H1 (cell line): ENCODE measurements at regions not wholly inside any gene's neighbourhood (a gene's known extent, or its start where the extent isn't known, plus 50 kb on each side); places are given as distances from the start of the nearest gene placed in this dataset.

Source experiments
- CTCF ChIA-PET: fragments of 300-600 bp; sonication (Branson Sonifier 250); formaldehyde crosslinking; loops from one replicate; lab custom pipeline; 2021; ENCODE audit not compliant: partially characterized antibody; lab: Charles Lee
- POLR2A ChIA-PET: fragments of 300-600 bp; sonication (Branson Sonifier 250); formaldehyde crosslinking; loops from one replicate; lab custom pipeline; 2021; ENCODE audit warnings: inconsistent platforms; ENCODE audit not compliant: partially characterized antibody; lab: Charles Lee
- DNase-seq, 2 experiments: peaks; one replicate each; pipeline versions ENCODE4 v3.0.0 to v3.0.0-alpha.2; 2010 to 2022; ENCODE audit warnings: low spot score in 2 of 2, low read depth in 1 of 2, mixed read lengths in 1 of 2
- FAIRE-seq: peaks from 2 replicates; lab custom pipeline; 2011; peaks lifted over from hg19 to GRCh38; lab: Jason Lieb, UNC
- H2AFZ ChIP-seq: 2 replicates; pipeline ENCODE4 v1.8.1; 2012; ENCODE audit warnings: low read length, inconsistent platforms
- H2AK5ac ChIP-seq: 2 replicates; pipeline ENCODE4 v1.6.1; 2013; ENCODE audit warnings: low read depth, low read length
- H2BK120ac ChIP-seq: replicated peaks from 2 replicates; pipeline ENCODE3; 2013; ENCODE audit warnings: low read depth, low read length, inconsistent platforms
- H2BK12ac ChIP-seq: 2 replicates; pipeline ENCODE4 v1.6.1; 2013; ENCODE audit warnings: low read depth, low read length
- H2BK15ac ChIP-seq: 2 replicates; pipeline ENCODE4 v1.6.1; 2013; ENCODE audit warnings: low read length
- H2BK20ac ChIP-seq: 2 replicates; pipeline ENCODE4 v1.6.1; 2013; ENCODE audit warnings: low read length
- H2BK5ac ChIP-seq: 2 replicates; pipeline ENCODE4 v1.6.1; 2013; ENCODE audit warnings: low read depth, low read length
- H3K14ac ChIP-seq: 2 replicates; pipeline ENCODE4 v1.6.1; 2013; ENCODE audit warnings: inconsistent platforms; ENCODE audit not compliant: insufficient read length
- H3K18ac ChIP-seq: 2 replicates; pipeline ENCODE4 v1.6.1; 2013; ENCODE audit warnings: low read length; ENCODE audit errors: extremely low read depth
- H3K23ac ChIP-seq: 2 replicates; pipeline ENCODE4 v1.6.1; 2013; ENCODE audit warnings: inconsistent platforms; ENCODE audit not compliant: insufficient read length
- H3K23me2 ChIP-seq: 2 replicates; pipeline ENCODE4 v1.6.1; 2013; ENCODE audit warnings: low read depth, low read length
- H3K27ac ChIP-seq: 2 replicates; pipeline ENCODE4 v1.6.1; 2011; ENCODE audit warnings: low read depth, low read length, inconsistent platforms
- H3K27me3 ChIP-seq, 4 experiments: replicated peaks in 1 of 4; 1 replicate in 1 of 4; 2 replicates in 3 of 4; pipeline versions ENCODE4 v1.6.1 to v1.8.1; 2011 to 2013; ENCODE audit warnings: low read length in 3 of 4, mild to moderate bottlenecking in 3 of 4, inconsistent platforms in 2 of 4, mixed read lengths in 2 of 4, moderate library complexity in 1 of 4; ENCODE audit not compliant: control insufficient read depth in 3 of 4, insufficient read depth in 3 of 4; ENCODE audit errors: extremely low read depth in 1 of 4
- H3K36me3 ChIP-seq, 4 experiments: 2 replicates each; pipeline versions ENCODE4 v1.6.1 to v1.8.1; 2011 to 2013; ENCODE audit warnings: mild to moderate bottlenecking in 4 of 4, low read length in 3 of 4, moderate library complexity in 2 of 4, control low read depth in 1 of 4, inconsistent platforms in 1 of 4; ENCODE audit not compliant: insufficient read depth in 4 of 4, control insufficient read depth in 2 of 4
- H3K4ac ChIP-seq: replicated peaks from 2 replicates; pipeline ENCODE3; 2013; ENCODE audit warnings: low read length, low read depth, mixed read lengths, inconsistent platforms; ENCODE audit not compliant: insufficient read length
- H3K4me1 ChIP-seq, 4 experiments: replicated peaks in 1 of 4; 1 replicate in 1 of 4; 2 replicates in 3 of 4; pipeline versions ENCODE4 v1.6.1 to v1.8.1; 2011 to 2013; ENCODE audit warnings: low read length in 3 of 4, inconsistent platforms in 2 of 4, mixed read lengths in 1 of 4; ENCODE audit not compliant: insufficient read depth in 4 of 4, control insufficient read depth in 3 of 4
- H3K4me2 ChIP-seq, 2 experiments: 2 replicates each; pipeline versions ENCODE4 v1.6.1 to v1.8.1; 2011 to 2013; ENCODE audit warnings: low read depth in 2 of 2, low read length in 2 of 2, control low read depth in 1 of 2, inconsistent platforms in 1 of 2, mild to moderate bottlenecking in 1 of 2; ENCODE audit not compliant: insufficient read depth in 1 of 2
- H3K4me3 ChIP-seq, 4 experiments: fragments of 200-600, 300-600 bp in 1 of 4; sonication (generic), shearing (Covaris generic), sonication (Bioruptor Twin) in 1 of 4; 2 replicates each; pipeline versions ENCODE4 v1.5.1 to v1.8.1; 2011 to 2016; ENCODE audit warnings: low read length in 4 of 4, low read depth in 3 of 4, control low read depth in 2 of 4, inconsistent platforms in 2 of 4, mild to moderate bottlenecking in 2 of 4, mixed read lengths in 1 of 4, moderate library complexity in 1 of 4; ENCODE audit not compliant: insufficient read depth in 2 of 4; ENCODE audit errors: extremely low read depth in 1 of 4
- H3K56ac ChIP-seq: replicated peaks from 2 replicates; pipeline ENCODE3; 2013; ENCODE audit warnings: low read depth, mild to moderate bottlenecking, mixed read lengths, low read length, inconsistent platforms; ENCODE audit not compliant: insufficient read length
- H3K79me1 ChIP-seq: 2 replicates; pipeline ENCODE4 v1.6.1; 2013; ENCODE audit warnings: low read depth, low read length, control low read depth
- H3K79me2 ChIP-seq, 2 experiments: 2 replicates each; pipeline versions ENCODE4 v1.6.1 to v1.8.1; 2012 to 2013; ENCODE audit warnings: low read length in 2 of 2, mild to moderate bottlenecking in 2 of 2, inconsistent platforms in 1 of 2; ENCODE audit not compliant: insufficient read depth in 2 of 2, control insufficient read depth in 1 of 2
- H3K9ac ChIP-seq, 4 experiments: replicated peaks in 1 of 4; 1 replicate in 1 of 4; 2 replicates in 3 of 4; pipeline versions ENCODE4 v1.6.1 to v1.8.1; 2011 to 2013; ENCODE audit warnings: low read depth in 3 of 4, low read length in 3 of 4, control low read depth in 2 of 4, mild to moderate bottlenecking in 2 of 4, moderate library complexity in 2 of 4, inconsistent platforms in 1 of 4; ENCODE audit errors: extremely low read depth in 1 of 4
- H3K9me3 ChIP-seq, 2 experiments: 2 replicates each; pipeline versions ENCODE4 v1.6.1 to v1.8.1; 2012 to 2013; ENCODE audit warnings: mild to moderate bottlenecking in 2 of 2, moderate library complexity in 2 of 2, control low read depth in 1 of 2, inconsistent platforms in 1 of 2, low read depth in 1 of 2, low read length in 1 of 2, mixed read lengths in 1 of 2; ENCODE audit not compliant: insufficient read depth in 2 of 2
- H4K20me1 ChIP-seq, 2 experiments: replicated peaks in 1 of 2; 2 replicates each; pipeline versions ENCODE3 to v1.8.1; 2011 to 2013; ENCODE audit warnings: inconsistent platforms in 2 of 2, low read length in 2 of 2, mild to moderate bottlenecking in 1 of 2; ENCODE audit not compliant: insufficient read depth in 2 of 2, control insufficient read depth in 1 of 2
- H4K5ac ChIP-seq: 2 replicates; pipeline ENCODE4 v1.6.1; 2013; ENCODE audit warnings: low read length, low read depth, mixed read lengths, inconsistent platforms; ENCODE audit not compliant: insufficient read length
- H4K8ac ChIP-seq: 2 replicates; pipeline ENCODE4 v1.8.0; 2013; ENCODE audit warnings: mild to moderate bottlenecking, moderate library complexity, low read length, inconsistent platforms; ENCODE audit not compliant: insufficient read depth; ENCODE audit errors: extremely low read depth
- H4K91ac ChIP-seq: replicated peaks from 2 replicates; pipeline ENCODE3; 2013; ENCODE audit warnings: low read length, mixed read lengths, inconsistent platforms; ENCODE audit not compliant: insufficient read length
- HDAC6 ChIP-seq: IDR thresholded peaks from one replicate; pipeline ENCODE4 v1.7.1; 2012; ENCODE audit warnings: low read depth, mild to moderate bottlenecking, inconsistent platforms, low read length, moderate library complexity
- JUN ChIP-seq: IDR thresholded peaks from 2 replicates; pipeline ENCODE4 v1.6.1; 2011; ENCODE audit warnings: low read depth, mild to moderate bottlenecking, improper control_type of control experiment, low read length
- NRF1 ChIP-seq: IDR thresholded peaks from 2 replicates; pipeline ENCODE4 v1.6.1; 2011; ENCODE audit warnings: mild to moderate bottlenecking, low read depth, low read length, improper control_type of control experiment
- PHF8 ChIP-seq: fragments of 200-600 bp; sonication (generic); conservative IDR thresholded peaks from 2 replicates; pipeline ENCODE4 v1.7.1; 2012; ENCODE audit warnings: low read depth, mild to moderate bottlenecking, inconsistent platforms, low read length, moderate library complexity
- RAD21 ChIP-seq, 2 experiments: IDR thresholded peaks in 1 of 2; conservative IDR thresholded peaks in 1 of 2; 2 replicates each; pipeline ENCODE4 v1.6.1; 2011; ENCODE audit warnings: low read depth in 2 of 2, low read length in 2 of 2, improper control_type of control experiment in 1 of 2, inconsistent platforms in 1 of 2, mild to moderate bottlenecking in 1 of 2, moderate library complexity in 1 of 2
- RNF2 ChIP-seq: fragments of 200-900, 300-1000 bp; sonication (generic); IDR thresholded peaks from 2 replicates; pipeline ENCODE4 v1.7.1; 2016; ENCODE audit warnings: borderline replicate concordance, low read depth, mild to moderate bottlenecking, antibody characterized with exemption, low read length; ENCODE audit not compliant: poor library complexity, severe bottlenecking; ENCODE audit errors: missing control alignments
- SIN3A ChIP-seq, 2 experiments: IDR thresholded peaks in 1 of 2; conservative IDR thresholded peaks in 1 of 2; 2 replicates each; pipeline ENCODE4 v1.6.1; 2011 to 2012; ENCODE audit warnings: low read length in 2 of 2, improper control_type of control experiment in 1 of 2, low read depth in 1 of 2, mild to moderate bottlenecking in 1 of 2
- TBP ChIP-seq: IDR thresholded peaks from 2 replicates; pipeline ENCODE4 v1.6.1; 2011; ENCODE audit warnings: low read depth, low read length, improper control_type of control experiment
- ZNF274 ChIP-seq: IDR thresholded peaks from 2 replicates; pipeline ENCODE4 v1.7.0; 2012; ENCODE audit warnings: low read length, borderline replicate concordance; ENCODE audit errors: extremely low read depth
- WGBS, 2 experiments: shearing (Covaris generic) in 1 of 2; methylation state at CpG; one replicate each; pipeline versions ENCODE4 v1.1.6 to v1.1.7; 2013 to 2015; ENCODE audit warnings: low lambda C conversion rate in 2 of 2, mixed read lengths in 2 of 2, inconsistent platforms in 1 of 2, low coverage in 1 of 2, missing lambda C conversion rate in 1 of 2; ENCODE audit not compliant: insufficient replicate concordance in 2 of 2, insufficient coverage in 1 of 2, insufficient read length in 1 of 2; ENCODE audit errors: extremely low coverage in 1 of 2, missing lambda C conversion rate in 1 of 2; 5-methylcytosine and 5-hydroxymethylcytosine counted together
- TF ChIP-seq, protein P1 (sequence below): IDR thresholded peaks from 2 replicates; pipeline ENCODE4 v1.6.1; 2011; ENCODE audit warnings: low read depth, mild to moderate bottlenecking, low read length; ENCODE audit not compliant: insufficient read depth

GRCh38 chr1:244224487-244225430, 173.7 kb downstream of the ZBTB18 start:
- POLR2A ChIA-PET, result interaction anchor here (0.9 kb wide), 1 partner anchor 252 kb away, joined by 3 read pairs; no protein-coding TSS in a partner anchor
- Histone ChIP-seq H3K9ac (no peak overlapping the region), H2BK20ac (no peak overlapping the region), H4K5ac (no peak overlapping the region), H4K20me1 (no peaks in the 10 kb centered on the region), H2AK5ac (no peak overlapping the region), H2BK12ac (no peak overlapping the region), H3K4ac (no peak overlapping the region), H4K91ac (no peak overlapping the region), H2BK5ac (no peak overlapping the region), H4K8ac (no peak overlapping the region), H3K23ac (no peak overlapping the region), H2BK120ac (no peak overlapping the region), H3K56ac (no peak overlapping the region), H2BK15ac (no peak overlapping the region), H3K4me2 (no peak overlapping the region), H3K9me3 (no peaks in the 10 kb centered on the region), H3K14ac (no peak overlapping the region), H3K4me3 (no peak overlapping the region), H3K4me1 (no peaks in the 10 kb centered on the region), H3K79me1 (no peaks in the 10 kb centered on the region), H2AFZ (0 out of 2 replicates have a peak overlapping the region, but pooled peaks have one; percentile 44), H3K79me2 (no peaks in the 10 kb centered on the region), H3K23me2 (no peaks in the 10 kb centered on the region), H3K27me3 (no peaks in the 10 kb centered on the region), H3K18ac (no peak overlapping the region), H3K36me3 (no peaks in the 10 kb centered on the region), H3K27ac (no peak overlapping the region)
- 86% methylated on average over 10 of the region's 11 CpGs; no CpG with 5 or more reads in 1 of the 2 experiments for WGBS, 2 experiments
- FAIRE-seq, result no peak
- no peak for DNase-seq
- CTCF ChIA-PET, result interaction anchor here (4.7 kb wide), 1 partner anchor 13 kb away, joined by 22 read pairs; no protein-coding TSS in a partner anchor
- TF ChIP-seq RNF2 (no peak), SIN3A (conservative IDR thresholded peaks at IDR 0.05 in 1 of 2, IDR thresholded peaks at IDR 0.05 in 1 of 2; ENCODE audit: low read depth in 1 of 2, low read length in 2 of 2) (no peak), JUN (no peak), NRF1 (no peak), HDAC6 (no peak), PHF8 (no peak), RAD21 (IDR thresholded peaks at IDR 0.05 in 1 of 2, conservative IDR thresholded peaks at IDR 0.05 in 1 of 2; ENCODE audit: low read depth in 2 of 2, low read length in 2 of 2) (no peak), ZNF274 (no peak), TBP (no peak)
- TF ChIP-seq, protein P1, sequence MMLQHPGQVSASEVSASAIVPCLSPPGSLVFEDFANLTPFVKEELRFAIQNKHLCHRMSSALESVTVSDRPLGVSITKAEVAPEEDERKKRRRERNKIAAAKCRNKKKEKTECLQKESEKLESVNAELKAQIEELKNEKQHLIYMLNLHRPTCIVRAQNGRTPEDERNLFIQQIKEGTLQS, result no peak
